ENCODE measurements at regions not wholly inside any gene's neighbourhood (a gene's known extent, or its start where the extent isn't known, plus 50 kb on each side); places are given as distances from the start of the nearest gene placed in this dataset.

DNA sequence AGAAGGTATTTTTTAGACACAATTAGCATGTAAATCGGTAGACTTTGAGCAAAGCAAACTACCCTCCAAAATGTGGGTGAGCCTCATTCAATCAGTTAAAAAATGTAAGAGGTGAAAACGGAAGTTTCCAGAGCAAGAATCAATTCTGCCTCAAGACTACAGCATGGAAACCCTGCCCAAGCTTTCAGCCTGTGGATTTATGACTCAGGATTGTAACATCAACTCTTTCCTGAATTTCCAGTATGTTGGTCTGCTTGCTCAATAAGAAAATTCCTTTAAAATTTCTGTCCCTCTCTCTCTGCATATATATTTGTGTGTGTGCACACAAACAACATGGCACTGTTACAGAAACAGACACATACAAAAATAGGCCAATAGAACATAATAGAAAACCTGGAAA lies 228.6 kb upstream of the DOK6 start:
- no peak for TF ChIP-seq CTCF (conservative IDR thresholded peaks at IDR 0.05)
- TF ChIP-seq EZH2 (IDR thresholded peaks at IDR 0.05; ENCODE audit: low read depth) = no peak
